Keratinocyte (primary cell): ENCODE measurements at regions not wholly inside any gene's neighbourhood (a gene's known extent, or its start where the extent isn't known, plus 50 kb on each side); places are given as distances from the start of the nearest gene placed in this dataset.

Source experiments
- DNase-seq: peaks from one replicate; pipeline ENCODE4 v3.0.0-alpha.2; 2011; ENCODE audit warnings: low read depth, missing footprints, low spot score
- FAIRE-seq: peaks from 2 replicates; lab custom pipeline; 2011; peaks lifted over from hg19 to GRCh38; lab: Jason Lieb, UNC
- H2AFZ ChIP-seq: 2 replicates; pipeline ENCODE4 v1.6.0; 2012; ENCODE audit warnings: low read length, control low read depth, inconsistent platforms; ENCODE audit not compliant: control insufficient read depth
- H3K27ac ChIP-seq: 2 replicates; pipeline ENCODE4 v1.5.1; 2011; ENCODE audit warnings: low read length; ENCODE audit not compliant: control insufficient read depth, insufficient read depth
- H3K27me3 ChIP-seq: 3 replicates; pipeline ENCODE4 v1.6.0; 2011; ENCODE audit warnings: low read length; ENCODE audit not compliant: control insufficient read depth, insufficient read depth; ENCODE audit errors: extremely low read depth
- H3K36me3 ChIP-seq, 2 experiments: 2 replicates in 1 of 2; 3 replicates in 1 of 2; pipeline ENCODE4 v1.5.1; 2011; ENCODE audit warnings: low read length in 2 of 2, mild to moderate bottlenecking in 1 of 2; ENCODE audit not compliant: control insufficient read depth in 2 of 2, insufficient read depth in 2 of 2; ENCODE audit errors: extremely low read depth in 1 of 2
- H3K4me1 ChIP-seq: 3 replicates; pipeline ENCODE4 v1.5.1; 2011; ENCODE audit warnings: low read length; ENCODE audit not compliant: control insufficient read depth, insufficient read depth; ENCODE audit errors: extremely low read depth
- H3K4me2 ChIP-seq: 3 replicates; pipeline ENCODE4 v1.6.0; 2011; ENCODE audit warnings: low read depth, low read length; ENCODE audit not compliant: control insufficient read depth, insufficient read depth; ENCODE audit errors: extremely low read depth
- H3K4me3 ChIP-seq, 3 experiments: fragments of 200-600 bp in 1 of 3; sonication (generic) in 1 of 3; 2 replicates in 2 of 3; 3 replicates in 1 of 3; pipeline ENCODE4 v1.5.1; 2011 to 2016; ENCODE audit warnings: low read length in 3 of 3, mild to moderate bottlenecking in 3 of 3, control low read depth in 2 of 3, inconsistent platforms in 1 of 3, low read depth in 1 of 3, mixed read lengths in 1 of 3, mixed run types in 1 of 3, moderate library complexity in 1 of 3; ENCODE audit not compliant: control insufficient read depth in 2 of 3, insufficient read depth in 2 of 3; ENCODE audit errors: extremely low read depth in 1 of 3
- H3K79me2 ChIP-seq: 2 replicates; pipeline ENCODE4 v1.6.0; 2012; ENCODE audit warnings: low read length; ENCODE audit not compliant: control insufficient read depth, insufficient read depth
- H3K9ac ChIP-seq: 3 replicates; pipeline ENCODE4 v1.6.0; 2011; ENCODE audit warnings: low read length; ENCODE audit not compliant: control insufficient read depth, insufficient read depth; ENCODE audit errors: extremely low read depth
- H3K9me1 ChIP-seq: 3 replicates; pipeline ENCODE4 v1.6.0; 2011; ENCODE audit warnings: low read length; ENCODE audit not compliant: control insufficient read depth, insufficient read depth; ENCODE audit errors: extremely low read depth
- H3K9me3 ChIP-seq: 2 replicates; pipeline ENCODE4 v1.5.1; 2012; ENCODE audit warnings: low read depth, low read length; ENCODE audit not compliant: control insufficient read depth
- H4K20me1 ChIP-seq: 3 replicates; pipeline ENCODE4 v1.6.0; 2011; ENCODE audit warnings: low read length; ENCODE audit not compliant: control insufficient read depth, insufficient read depth; ENCODE audit errors: extremely low read depth
- CTCF ChIP-seq, 3 experiments: IDR thresholded peaks in 1 of 3; conservative IDR thresholded peaks in 1 of 3; optimal IDR thresholded peaks in 1 of 3; 2 replicates in 2 of 3; 3 replicates in 1 of 3; pipeline versions ENCODE3 to v1.5.1; 2011; ENCODE audit warnings: low read length in 3 of 3, mild to moderate bottlenecking in 3 of 3, moderate library complexity in 2 of 3, control low read depth in 1 of 3, inconsistent platforms in 1 of 3; ENCODE audit not compliant: insufficient read depth in 2 of 3; ENCODE audit errors: extremely low read depth in 1 of 3
- EZH2 ChIP-seq: IDR thresholded peaks from one replicate; pipeline ENCODE4 v1.6.1; 2012; ENCODE audit warnings: inconsistent platforms, mild to moderate bottlenecking, low read length, moderate library complexity
- dilution Hi-C: fragments of 300-500 bp; cut with MboI; formaldehyde crosslinking; loops from one replicate; pipeline ENCODE4 v1.7.0; 2020; ENCODE audit warnings: low sequenced_read_pairs; ENCODE audit not compliant: extremely low pct_ligation_motif_present

DNA sequence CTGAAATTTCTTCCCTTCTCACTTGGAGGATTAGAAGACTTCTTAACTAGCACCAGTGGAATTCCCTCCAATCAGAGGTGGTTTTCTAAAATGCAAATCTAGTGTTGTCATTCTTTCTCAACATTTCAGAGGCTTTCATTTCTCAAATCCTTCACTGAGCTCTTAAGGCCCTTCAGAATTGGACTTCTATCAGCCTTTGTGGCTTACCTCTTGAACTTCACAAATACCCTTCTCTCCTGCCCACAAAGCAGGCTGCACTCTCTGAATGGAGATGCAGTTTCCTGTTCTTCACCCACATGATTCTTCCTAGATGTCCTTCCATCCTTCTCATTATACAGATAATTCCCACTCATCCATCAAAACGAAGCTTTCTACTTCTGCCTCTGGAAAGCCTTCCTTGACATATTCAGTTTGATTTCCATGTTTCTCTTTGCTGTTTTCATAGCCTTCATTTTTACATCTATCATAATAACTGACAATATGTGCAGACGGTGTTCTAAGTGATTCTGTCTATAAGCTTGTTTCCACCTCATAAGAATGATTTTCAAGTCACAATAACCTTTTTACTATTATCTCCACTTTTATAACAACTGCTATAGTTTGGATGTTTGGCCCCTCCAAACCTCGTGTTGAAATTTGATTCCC, 123.1 kb upstream of the GPR12 start:
- no peaks in the 10 kb centered on the region for H3K36me3 ChIP-seq
- H2AFZ ChIP-seq = no peak overlapping the region
- DNase-seq (no peak), FAIRE-seq (no peak)
- no peak overlapping the region for H3K27ac ChIP-seq
- no peaks in the 10 kb centered on the region for H3K9me1 ChIP-seq
- no peaks in the 10 kb centered on the region for H3K9me3 ChIP-seq
- H3K4me1 ChIP-seq = no peaks in the 10 kb centered on the region
- H3K4me3 ChIP-seq = no peak overlapping the region
- H4K20me1 ChIP-seq = no peaks in the 10 kb centered on the region
- H3K79me2 ChIP-seq = no peaks in the 10 kb centered on the region
- no peaks in the 10 kb centered on the region for H3K27me3 ChIP-seq
- H3K4me2 ChIP-seq = no peak overlapping the region
- no peak for TF ChIP-seq CTCF (optimal IDR thresholded peaks at IDR 0.05 in 1 of 3, IDR thresholded peaks at IDR 0.05 in 1 of 3, conservative IDR thresholded peaks at IDR 0.05 in 1 of 3; ENCODE audit: extremely low read depth in 1 of 3, insufficient read depth in 2 of 3, low read length in 3 of 3)
- no peak for TF ChIP-seq EZH2
- no peak overlapping the region for H3K9ac ChIP-seq
- dilution Hi-C loops = no loop called here

- Histone ChIP-seq H3K9me3 (no peaks in the 10 kb centered on the region), H3K27me3 (no peaks in the 10 kb centered on the region), H3K4me2 (no peak overlapping the region), H3K4me3 (no peak overlapping the region), H3K9ac (no peak overlapping the region), H3K27ac (no peak overlapping the region), H3K9me1 (no peaks in the 10 kb centered on the region), H2AFZ (no peak overlapping the region), H3K4me1 (no peaks in the 10 kb centered on the region), H3K79me2 (no peaks in the 10 kb centered on the region), H3K36me3 (no peaks in the 10 kb centered on the region), H4K20me1 (no peaks in the 10 kb centered on the region)
- no peak for TF ChIP-seq EZH2
- TF ChIP-seq CTCF (optimal IDR thresholded peaks at IDR 0.05 in 1 of 3, IDR thresholded peaks at IDR 0.05 in 1 of 3, conservative IDR thresholded peaks at IDR 0.05 in 1 of 3; ENCODE audit: extremely low read depth in 1 of 3, insufficient read depth in 2 of 3, low read length in 3 of 3) = no peak
- dilution Hi-C loops = no loop called here
- FAIRE-seq = no peak
- DNase-seq = no peak
Observed at GRCh38 chr13:26882731-26883130, 122.1 kb upstream of the GPR12 start.
